HG03378 (cell line): ENCODE measurements at regions not wholly inside any gene's neighbourhood (a gene's known extent, or its start where the extent isn't known, plus 50 kb on each side); places are given as distances from the start of the nearest gene placed in this dataset.

ENCODE experiments used
- ATAC-seq: cut with Tn5 transposase; IDR thresholded peaks from one replicate; pipeline ENCODE4 v1.9.1; 2021; ENCODE audit warnings: mild to moderate bottlenecking, moderate library complexity; ENCODE audit not compliant: unreplicated experiment

DNA sequence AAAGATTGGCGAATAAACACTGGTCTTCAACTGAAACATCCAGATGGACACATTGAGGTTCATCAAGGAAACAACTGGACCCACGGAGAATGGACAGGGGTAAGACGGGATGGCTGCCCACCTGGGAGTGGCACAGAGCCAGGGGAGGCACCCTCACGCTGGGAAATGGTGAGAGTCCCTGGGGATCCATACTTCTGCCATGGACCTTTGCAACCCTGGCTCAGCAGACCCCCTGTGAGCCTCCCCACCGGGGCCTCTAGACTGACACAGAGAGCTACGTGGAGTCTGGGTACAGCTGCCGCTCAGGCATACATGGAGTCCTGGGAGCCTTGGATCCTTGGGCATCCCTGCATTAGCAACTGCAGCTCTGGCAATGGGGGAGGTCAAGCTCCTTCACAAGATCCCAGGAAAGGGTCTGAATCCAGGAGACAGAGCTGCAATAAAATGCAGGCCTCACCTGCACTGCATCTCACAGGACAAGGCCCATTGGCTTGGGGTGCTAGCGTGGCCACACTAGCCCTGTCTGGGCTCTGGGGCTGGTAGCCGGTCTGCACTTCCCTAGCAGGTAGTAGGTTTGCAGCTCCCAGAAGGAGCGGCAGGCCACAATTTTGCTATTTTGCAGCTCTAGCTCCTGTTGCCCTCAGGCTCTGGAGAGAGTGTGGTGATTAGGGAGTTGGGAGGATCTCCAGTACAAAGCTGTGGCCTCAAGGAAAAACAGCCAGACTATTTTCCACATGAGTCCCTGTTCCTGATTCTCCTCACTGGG, 496.4 kb upstream of the LRRC4C start:
- no peak for ATAC-seq

DNA sequence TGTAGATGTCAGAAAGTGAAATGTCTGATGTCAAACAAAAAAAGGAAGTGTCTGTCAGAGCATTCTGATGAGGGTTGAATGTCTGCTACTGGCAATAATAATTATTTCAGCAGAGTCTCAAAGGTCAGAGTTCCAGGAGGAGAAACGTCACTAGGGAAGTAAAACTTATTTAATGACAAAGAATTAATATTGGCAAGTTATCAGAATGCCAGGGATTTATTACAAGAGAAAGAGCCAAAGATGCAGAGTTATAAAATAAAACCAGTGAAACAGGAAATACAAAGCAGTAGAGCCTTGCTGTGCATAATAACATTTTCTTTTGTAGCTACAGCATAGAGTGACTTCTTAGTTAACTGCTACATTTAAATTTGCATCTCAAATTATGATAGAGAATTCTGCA, 504.0 kb upstream of the LRRC4C start:
- no peak for ATAC-seq

DNA sequence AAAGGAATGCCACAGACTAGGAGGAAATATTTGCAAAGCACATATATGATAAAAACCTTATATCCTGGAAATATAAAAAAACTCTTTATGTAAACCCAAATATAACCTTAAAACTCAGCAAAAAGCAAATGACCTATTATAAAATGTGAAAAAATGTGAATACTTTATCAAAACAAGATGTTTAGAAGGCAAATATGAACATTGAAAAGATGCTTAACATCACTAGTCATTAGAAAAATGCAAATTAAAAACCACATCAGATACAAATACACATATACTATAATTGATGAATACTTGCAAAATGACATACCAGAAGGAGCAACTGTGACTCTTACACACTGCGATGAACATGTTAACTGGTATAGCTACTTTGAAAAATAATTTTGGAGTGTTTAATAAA, 511.2 kb upstream of the LRRC4C start:
- no peak for ATAC-seq

DNA sequence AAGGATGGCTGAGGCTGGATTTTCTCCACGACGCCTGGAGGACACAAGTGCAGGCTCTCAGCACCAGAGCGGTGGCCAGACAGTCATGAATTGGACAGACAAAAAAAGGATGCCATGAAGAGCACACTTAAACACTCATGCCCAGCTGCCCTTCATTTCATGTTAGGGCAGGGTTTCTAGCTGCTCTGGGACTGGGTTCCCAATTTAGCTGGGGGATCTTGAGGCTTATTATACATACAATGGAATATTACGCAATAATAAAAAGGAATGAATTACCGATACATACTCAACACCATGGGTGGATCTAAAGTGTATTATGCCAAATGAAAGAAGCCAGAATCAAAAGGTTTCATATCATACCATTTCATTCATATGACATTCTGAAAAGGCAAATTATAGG, 512.1 kb upstream of the LRRC4C start:
- ATAC-seq: no peak

DNA sequence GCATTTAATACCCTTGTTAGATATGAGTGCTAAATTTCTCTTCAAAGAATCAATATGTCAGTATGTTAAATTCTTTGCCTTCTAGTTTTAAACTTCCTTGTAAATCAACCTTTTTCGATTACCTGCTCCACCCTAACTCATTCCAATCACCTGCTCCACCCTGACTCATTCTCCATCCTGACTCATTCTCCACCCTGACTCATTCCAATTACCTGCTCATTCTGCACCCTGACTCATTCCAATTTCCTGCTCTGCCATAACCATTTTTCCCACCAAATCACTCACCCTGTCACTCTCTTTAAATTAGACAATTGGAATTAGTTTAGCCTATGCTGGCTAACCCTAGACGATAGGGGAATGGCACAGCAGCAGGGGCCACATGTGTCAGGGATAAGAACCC, 519.5 kb upstream of the LRRC4C start:
- ATAC-seq: no peak

DNA sequence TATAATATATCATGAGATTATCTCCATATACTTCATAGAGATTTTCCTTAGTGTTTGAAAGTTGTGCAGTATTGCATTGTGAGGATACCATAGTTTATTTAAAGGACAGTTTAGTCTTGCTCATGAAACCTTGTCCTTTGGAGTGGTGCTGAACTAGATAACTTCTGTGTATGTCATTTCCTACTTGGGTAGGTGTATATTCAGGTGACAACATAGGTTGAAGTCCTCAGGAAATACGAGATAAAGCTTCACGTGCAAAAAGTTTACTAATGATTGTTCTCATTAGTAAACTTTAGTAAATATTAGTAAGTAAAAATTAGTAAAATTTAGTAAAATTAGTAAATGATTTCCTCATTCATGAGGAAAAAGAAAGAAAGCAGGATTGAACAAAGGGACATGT, 521.3 kb upstream of the LRRC4C start:
- no peak for ATAC-seq

DNA sequence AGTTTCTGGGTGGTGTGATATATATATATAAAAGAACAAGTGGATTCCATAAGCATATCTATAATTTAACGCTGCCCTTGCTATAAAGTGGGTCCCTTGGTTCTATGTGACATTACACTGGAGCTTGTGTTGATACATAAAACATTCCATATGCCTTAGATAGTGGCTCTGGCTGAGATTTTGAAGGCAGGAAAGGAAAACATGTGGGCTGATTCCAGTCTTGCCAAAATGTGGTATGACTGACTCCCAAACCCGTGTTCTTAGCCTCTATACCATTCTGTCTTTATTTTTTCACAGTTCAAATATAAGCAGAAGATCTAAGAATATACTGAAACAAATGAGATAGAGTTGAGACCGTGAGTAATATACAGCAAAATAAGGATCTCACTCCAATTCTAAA, 522.8 kb upstream of the LRRC4C start:
- no peak for ATAC-seq

DNA sequence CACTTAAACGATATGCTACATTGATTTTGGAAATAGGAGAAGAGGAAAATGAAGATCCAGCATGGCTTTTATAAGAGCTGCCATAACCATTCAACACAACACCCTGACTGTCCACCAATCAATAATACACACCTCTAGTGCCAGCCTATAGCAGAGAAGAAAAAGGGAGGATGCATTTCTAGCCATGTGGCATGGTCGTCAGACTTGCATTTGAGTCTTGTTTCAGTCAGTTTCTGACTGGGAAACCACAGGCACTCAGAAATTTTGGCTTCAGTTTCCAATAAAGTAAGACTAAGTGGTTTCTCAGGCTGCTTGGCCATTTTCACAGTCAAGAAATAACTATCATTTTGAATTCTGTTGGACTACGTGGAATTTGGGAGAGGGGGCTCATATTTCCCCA, 523.5 kb upstream of the LRRC4C start:
- no peak for ATAC-seq

DNA sequence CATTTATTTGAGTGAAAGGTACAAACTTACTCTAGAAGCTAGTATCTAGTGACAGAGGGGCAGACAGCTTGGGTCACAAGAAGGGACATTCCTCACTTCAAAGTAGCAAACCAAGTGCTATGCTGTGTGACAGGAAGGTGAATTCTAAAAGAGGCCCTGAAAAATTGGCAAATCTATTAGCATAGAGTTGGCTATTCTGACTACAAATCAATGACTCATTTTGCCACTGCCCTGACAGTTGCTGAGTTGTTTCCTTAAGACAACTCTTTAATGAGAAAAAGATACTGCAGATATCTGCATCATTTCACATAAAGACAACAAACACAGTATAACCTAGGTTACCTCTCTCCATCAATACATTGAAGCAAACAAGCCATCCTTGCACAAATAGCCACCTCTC, 524.0 kb upstream of the LRRC4C start:
- no peak for ATAC-seq

DNA sequence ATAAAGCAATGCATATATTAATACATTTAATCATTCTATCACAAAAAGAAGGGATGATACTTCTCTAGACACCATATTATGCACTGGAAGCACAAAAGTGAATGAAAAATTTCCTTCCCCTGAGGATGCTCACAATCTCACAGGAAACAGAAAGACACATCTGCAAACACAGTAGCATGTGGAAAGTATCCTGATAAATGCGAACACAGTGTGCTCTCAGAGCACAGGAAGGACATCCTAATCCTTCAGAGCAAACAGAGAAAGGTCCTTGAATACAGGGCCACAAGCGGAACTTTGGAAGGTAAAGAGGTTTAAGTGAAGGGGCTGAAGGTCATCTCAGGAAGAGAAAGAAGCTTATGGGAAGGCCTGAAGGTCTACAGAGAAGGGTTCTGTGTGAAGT, 524.6 kb upstream of the LRRC4C start:
- no peak for ATAC-seq

DNA sequence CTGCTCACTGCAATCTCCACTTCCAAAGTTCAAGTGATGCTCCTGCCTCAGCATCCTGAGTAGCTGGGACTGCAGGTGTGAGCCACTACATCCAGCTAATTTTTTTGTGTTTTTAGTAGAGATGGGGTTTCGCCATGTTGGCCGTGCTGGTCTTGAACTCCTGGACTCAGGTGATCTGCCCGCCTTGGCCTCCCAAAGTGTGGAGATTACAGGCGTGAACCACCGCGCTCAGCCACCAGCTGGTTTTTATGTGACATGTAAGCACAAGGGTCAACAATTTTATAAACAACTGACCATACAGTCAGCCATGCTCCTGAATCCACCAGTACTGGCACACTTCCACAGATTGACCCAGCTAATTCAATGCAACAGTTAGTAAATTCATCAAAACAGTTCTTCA, 526.3 kb upstream of the LRRC4C start:
- ATAC-seq: no peak

DNA sequence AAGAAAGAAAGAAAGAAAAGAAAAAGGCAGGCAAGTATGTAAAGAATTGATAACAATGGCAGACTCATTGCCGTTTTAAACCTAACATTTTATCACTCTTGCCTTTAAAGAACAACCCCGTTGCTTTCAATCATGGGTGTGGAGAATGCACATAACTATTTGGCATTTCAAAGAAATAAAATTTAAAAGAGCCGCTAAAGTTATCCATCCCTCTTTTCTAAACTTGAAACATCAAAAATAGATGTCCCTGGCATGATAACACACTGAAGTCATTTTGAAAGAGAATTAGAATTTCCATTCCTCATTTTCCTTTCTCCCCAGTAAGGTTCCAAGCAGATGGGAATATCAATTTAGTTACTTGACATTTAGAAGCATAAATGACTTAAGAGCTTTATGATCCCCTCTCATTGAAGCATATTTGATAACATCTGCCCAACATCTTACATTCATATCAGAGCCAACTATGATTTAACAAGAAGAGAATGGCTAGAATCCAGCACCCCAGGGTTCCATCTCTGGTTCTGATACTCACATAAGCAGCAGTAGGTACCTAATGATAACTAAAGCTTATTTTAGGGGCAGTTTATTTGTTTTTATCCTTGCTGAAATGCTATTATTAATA, 529.6 kb upstream of the LRRC4C start:
- ATAC-seq: no peak

DNA sequence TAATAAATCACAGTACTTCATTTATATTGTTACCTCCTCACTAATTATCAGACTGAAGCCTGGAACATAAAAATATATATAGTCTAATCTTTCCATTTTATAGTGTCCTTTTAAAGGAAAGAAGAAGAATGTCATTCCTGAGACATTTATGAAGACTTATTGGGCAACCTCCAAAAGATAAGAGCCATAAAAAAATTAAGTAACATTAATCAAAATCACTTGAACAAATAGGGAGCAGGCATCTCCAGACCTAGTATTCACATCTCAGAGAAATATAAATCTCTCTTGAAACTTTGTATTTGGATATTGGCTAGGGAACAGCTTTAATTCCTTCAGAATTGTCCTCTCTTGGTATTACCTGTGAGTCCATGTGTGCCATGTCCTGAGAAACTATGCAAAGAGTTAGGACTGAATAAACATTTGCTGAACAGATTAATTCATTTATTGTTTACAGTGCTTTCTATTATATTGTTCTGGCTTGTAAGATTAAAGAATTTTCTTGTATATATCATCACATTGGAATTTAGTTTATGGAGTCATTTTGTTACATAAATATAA, 530.5 kb upstream of the LRRC4C start:
- no peak for ATAC-seq

DNA sequence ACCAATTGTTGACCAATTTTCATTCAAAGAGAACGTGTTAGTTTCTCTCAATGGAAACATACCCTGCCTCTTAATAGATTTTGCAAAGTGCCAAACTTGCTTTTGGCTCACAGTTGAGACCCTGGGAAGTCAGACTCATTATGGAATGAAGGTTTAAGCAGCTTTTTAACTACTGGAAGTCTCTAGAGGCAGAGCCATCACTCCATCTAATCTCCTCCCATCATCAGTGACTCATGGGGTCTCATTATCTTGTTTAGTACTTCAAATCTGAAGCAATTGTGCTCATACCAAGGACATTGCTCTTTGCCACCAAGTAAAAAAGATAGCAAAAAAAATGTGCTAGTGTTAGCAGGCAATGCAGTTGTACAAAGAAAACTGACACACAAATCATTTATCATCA, 537.1 kb upstream of the LRRC4C start:
- no peak for ATAC-seq

DNA sequence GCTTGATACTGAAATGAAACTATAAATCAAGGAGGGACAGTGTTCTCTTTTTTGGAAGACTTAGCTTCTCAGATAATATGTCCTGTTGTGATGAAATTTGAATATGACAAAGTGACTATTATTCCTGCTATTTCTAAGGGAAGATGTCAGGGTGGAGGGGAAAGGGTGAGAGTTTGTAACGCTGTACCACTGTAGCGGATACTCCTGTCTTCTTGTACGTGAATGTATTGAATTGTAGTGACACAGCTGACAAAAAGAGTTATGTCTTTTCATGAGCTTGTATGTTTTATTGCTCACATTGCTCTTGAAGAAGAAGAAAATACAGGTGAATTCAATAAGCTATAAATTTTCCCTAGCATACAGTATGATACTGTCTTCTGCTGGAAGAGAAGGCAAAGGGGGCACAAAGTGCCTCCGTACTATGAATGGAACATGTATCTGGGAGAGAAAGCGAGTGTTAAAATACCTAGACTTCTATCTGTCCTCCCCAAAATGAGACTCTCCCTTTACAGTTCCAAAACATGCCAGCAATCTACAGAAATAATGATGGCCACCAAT, 538.5 kb upstream of the LRRC4C start:
- ATAC-seq: no peak

DNA sequence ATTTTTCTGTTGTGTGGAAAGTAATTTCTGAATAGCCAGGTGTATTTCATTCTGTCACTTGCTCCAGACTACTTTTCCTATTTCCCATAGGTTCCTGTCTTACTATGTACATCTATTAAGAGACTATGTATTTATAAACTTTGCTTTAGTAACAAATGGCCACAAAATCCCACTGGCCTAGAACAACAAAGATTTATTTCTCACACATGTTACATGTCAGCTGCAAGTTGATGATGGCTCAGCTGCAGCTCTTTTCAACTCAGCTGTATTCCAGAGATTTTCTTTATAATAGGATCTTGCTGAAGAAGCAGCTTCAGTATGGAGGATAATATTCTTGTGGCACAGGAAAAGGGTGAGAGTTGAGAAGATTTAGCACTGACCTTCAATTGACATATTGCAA, 539.6 kb upstream of the LRRC4C start:
- ATAC-seq: no peak

DNA sequence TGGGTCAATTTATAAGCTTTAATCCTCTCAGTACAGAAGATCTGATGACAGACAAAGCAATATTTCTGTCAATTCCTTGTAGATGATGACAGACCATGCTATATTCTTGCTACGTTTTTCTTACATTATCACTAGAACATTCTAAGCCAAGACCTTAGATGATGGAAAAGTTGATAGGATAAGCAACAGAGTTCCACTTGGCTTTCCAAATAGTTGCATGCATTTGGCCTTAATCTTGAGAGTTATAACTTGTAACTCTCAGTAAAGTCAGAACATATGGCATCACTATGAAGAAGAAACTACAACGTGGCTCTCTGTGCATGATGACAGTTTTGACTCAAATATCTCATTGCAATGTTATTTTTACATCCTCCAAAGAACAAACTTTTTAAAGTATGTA, 544.3 kb upstream of the LRRC4C start:
- no peak for ATAC-seq

DNA sequence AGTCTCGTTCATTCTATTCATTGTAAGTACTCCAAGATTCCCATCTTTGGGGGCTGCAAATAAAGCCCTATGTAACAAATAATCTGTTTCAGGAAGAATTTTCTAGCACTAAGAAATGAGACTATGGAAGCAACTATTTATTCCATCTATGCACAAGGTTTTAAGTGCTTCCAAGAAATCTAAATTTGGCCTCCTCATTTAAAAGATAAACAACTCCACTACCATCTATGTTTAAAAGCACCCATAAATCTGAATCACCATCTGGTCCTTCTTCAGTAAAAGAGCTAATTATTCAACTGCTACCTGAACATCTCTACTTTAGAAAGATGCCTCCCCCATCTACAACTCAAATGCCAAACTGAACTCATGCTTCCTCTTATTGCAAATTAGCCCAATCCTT, 547.3 kb upstream of the LRRC4C start:
- ATAC-seq: no peak

DNA sequence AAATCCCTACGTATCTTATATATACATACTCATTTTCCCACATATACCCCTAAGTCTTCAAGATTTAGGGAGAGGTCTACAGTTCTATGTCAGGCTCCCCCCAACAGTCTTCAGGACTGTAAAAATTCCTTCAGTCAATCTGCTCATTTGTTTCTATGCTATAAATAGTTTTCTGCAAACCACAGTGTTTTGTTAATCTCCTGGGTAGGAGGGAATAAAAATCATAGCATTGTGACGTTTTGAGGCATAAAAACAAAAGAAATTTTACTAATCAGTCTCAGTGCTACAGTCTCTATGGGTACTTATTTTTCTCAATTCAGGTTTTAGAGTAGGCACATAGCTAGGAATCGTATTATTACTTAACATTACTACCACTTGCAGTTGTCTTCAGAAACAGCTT, 552.8 kb upstream of the LRRC4C start:
- no peak for ATAC-seq

DNA sequence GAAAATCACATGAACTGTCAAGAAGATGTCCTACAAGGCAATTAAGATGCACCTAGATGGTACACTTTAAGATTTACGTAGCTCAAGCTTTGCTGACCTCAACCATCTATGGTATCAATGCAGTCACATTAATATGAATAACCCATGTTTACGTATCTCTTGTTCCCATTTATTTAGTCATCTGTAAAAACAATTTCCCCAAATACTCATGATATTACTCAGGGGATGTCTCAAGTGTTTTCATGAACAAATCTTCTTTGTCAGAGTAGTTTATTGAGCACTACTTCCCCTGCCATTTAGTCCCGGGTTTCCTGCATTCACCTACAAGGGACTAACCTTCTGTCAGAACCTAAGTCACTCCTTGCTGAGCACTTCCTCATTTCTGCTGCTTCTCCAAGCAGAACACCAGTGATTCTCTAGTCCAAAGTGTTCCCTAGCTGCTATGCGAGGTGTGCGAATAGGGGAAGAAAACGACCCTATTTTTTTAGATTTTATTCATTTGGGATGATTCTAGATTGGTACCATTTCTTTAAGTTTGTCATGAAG, 554.3 kb upstream of the LRRC4C start:
- ATAC-seq: no peak

DNA sequence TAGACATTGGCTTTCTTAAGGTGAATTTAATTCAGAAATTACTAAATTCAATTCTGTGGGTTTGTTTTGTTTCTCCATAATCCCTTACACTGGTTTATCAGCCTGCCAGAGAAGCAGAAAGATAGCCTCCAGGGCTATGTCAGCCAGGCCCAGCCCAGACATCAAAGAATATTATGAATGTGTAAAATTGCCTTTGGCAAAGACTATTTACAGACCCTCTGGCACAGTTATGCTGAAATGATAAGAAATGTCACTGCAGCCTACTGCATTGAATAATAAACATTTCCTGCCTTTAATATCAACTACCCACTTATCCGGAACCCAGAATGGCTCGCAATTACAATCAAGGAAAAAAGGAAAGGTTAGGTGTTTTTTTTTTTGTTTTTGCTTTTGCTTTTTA, 562.5 kb upstream of the LRRC4C start:
- ATAC-seq: no peak

DNA sequence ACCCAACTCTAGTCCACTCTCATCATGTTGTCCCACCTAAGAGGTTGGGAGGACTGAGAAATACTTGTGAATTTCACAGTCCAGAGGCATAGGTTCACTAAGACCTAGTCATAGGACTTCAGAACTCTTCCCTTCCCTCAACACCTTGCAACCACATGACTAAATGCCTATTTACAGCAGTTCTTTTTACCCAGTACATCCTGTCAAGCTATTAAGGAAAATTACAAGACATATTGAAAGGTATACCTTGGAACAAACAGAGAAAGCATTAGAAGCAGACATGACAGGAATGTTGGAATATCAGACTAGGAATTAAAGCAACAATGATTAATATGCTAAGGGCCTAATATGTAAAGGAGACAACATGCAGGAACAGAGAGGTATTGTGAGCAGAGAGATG, 563.8 kb upstream of the LRRC4C start:
- ATAC-seq: no peak
